Urinary bladder (tissue), 3 donors: ENCODE measurements at regions not wholly inside any gene's neighbourhood (a gene's known extent, or its start where the extent isn't known, plus 50 kb on each side); places are given as distances from the start of the nearest gene placed in this dataset.
"Not testable (repeated sequence)": the region's sequence is repeated elsewhere in the genome, so short reads cannot be mapped to it uniquely, and the experiment has no call there.

ENCODE experiments used
- DNase-seq: peaks from one replicate; pipeline ENCODE4 v3.0.0-alpha.2; 2015; ENCODE audit errors: extremely low spot score
- H3K27ac ChIP-seq: one replicate; pipeline ENCODE4 v1.5.1; 2013; ENCODE audit warnings: low read depth, mild to moderate bottlenecking, moderate library complexity
- H3K36me3 ChIP-seq: one replicate; pipeline ENCODE4 v1.6.1; 2013; ENCODE audit warnings: mild to moderate bottlenecking, moderate library complexity; ENCODE audit not compliant: insufficient read depth
- H3K4me1 ChIP-seq: one replicate; pipeline ENCODE4 v1.6.1; 2013; ENCODE audit warnings: mild to moderate bottlenecking, moderate library complexity; ENCODE audit not compliant: insufficient read depth
- H3K4me3 ChIP-seq: one replicate; pipeline ENCODE4 v1.5.1; 2013; ENCODE audit warnings: low read depth, low read length
- WGBS: extraction: QIAGEN DNeasy Blood & Tissue Kit; methylation state at CpG from one replicate; pipeline ENCODE4 v1.1.7; 2013; 5-methylcytosine and 5-hydroxymethylcytosine counted together
- donor health status: healthy with polysubstance abuse.
- donor health status: healthy.

DNA sequence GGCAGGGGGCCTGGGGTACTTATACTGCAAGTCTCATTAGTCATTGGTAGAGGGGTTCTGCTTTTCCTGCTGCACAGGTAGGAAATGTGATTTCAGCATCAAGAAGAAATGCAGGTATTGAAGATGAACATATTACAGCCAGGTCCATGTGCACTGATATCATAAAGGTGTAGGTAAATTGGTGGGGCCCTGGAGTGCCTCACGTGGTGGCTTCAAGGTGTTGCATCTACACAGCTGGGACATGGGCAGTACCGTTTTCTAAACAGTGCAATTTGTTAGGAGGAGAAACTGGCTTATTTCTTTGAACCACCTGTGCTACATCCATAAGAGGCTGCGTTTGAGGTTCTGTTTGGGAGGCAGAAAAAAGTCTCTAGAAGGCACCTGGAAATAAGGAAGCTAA is 618.1 kb upstream of the RBFOX1 start:
- no peak overlapping the region for H3K4me3 ChIP-seq
- H3K4me1 ChIP-seq: no peaks in the 10 kb centered on the region
- no peak for DNase-seq
- H3K27ac ChIP-seq: no peak overlapping the region
- 51% methylated on average over 3 of the region's 3 CpGs for WGBS
- H3K36me3 ChIP-seq: no peaks in the 10 kb centered on the region

DNA sequence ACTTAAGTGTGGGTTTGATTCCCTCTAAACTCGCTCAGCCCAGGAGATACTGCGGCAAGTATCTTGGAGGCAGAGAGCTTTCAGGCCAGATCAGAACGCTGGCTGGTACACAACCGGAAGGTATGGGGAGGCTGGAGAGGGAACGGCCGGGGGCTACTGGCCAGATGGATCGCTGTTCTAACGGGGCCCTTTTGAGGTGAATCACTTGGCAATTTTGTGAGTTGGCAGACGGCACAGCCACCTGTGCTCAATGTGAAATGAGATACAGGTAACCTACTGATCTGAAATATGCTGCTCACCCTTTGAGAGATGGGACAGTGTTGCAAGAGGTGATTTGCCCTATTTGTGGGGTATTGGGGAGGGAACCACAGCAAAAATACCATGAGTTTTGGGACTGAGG is 622.9 kb upstream of the RBFOX1 start:
- no peak for DNase-seq
- Histone ChIP-seq H3K4me1 (no peaks in the 10 kb centered on the region), H3K4me3 (no peak overlapping the region), H3K27ac (no peak overlapping the region), H3K36me3 (no peaks in the 10 kb centered on the region)
- WGBS: 82% methylated on average over 9 of the region's 9 CpGs

DNA sequence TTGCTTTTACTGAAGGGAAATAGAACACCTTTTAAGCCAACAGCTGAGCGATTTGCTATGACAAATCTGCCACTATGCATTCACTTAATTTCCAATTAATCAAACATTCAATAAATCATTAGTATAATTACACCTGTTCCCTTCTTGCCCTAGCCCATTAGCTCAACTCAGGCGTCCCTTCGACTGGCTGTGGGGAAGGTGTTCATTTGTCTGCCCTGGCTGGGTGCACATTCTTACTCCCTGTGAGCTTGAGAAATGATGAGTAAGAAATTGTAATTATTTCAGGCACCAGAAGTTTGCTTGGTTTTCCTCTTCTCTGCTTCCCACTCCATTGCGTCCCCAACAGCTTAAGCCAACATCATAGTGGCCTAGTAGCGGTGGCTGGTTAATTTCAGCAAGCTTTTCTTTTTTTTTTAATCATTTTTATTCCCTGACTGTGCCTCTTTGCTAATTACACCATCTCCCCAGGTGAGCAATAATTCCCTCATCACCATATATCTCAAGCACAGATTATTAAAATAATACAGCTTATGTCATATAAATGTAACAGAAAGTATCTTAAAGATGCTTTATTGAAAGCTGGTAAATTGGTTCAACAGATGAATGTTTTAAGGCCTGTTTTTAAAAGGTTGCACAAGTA is 623.9 kb upstream of the RBFOX1 start:
- 88% methylated on average over 5 of the region's 5 CpGs for WGBS
- Histone ChIP-seq H3K36me3 (no peaks in the 10 kb centered on the region), H3K4me3 (no peak overlapping the region), H3K4me1 (no peaks in the 10 kb centered on the region), H3K27ac (no peak overlapping the region)
- no peak for DNase-seq

DNA sequence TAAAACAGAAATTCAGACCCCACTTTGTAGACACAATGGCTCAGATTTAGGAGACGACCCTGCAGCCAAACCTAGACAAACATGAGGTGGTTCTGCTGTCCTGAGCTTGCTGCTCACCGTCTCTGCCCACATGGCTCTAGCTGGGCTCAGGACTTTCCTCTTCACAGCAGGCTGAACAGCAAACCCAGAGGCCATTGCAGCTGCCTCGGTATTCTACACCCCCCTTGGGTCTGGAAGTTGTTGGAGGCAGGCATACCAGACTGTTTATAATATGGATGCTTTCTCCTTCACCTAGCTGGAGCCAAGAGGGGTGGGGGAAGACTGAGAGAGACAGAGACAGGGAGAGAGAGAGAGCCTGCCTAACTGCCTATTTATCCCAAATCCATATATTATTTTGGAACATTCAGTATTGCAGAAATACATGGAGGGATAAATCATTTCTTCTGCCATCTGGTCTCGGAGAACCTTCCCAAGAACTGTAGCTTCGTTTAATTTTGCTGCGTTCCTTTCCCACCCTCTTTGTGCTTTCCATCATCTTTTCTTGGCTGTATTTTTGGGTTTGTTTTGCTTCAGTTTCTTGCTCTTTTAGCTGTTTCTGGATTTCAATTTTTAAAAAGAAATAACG is 628.2 kb upstream of the RBFOX1 start:
- no peaks in the 10 kb centered on the region for H3K36me3 ChIP-seq
- 55% methylated on average over 7 of the region's 7 CpGs for WGBS
- no peak overlapping the region for H3K27ac ChIP-seq
- H3K4me3 ChIP-seq: no peak overlapping the region
- DNase-seq: no peak
- no peaks in the 10 kb centered on the region for H3K4me1 ChIP-seq

DNA sequence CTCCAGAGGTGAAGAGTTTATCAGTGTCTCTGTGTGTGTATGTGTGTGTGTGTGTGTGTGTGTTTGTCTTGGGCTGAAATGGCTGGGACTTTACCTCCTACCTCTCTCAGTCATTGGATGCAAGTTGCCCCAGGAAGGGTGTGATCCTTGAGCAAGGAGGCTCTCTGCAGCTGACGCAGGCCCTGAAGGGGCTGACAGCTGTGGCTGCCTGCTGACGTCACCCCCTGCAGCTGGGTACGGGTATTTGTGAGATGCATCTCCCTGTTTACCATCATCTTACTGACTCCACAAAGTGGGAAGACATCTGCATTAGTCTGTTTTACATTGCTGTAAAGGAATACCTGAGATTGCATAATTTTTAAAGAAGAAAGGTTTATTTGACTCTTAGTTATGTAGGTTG is 631.5 kb upstream of the RBFOX1 start:
- no peak overlapping the region for H3K4me3 ChIP-seq
- no peak for DNase-seq
- H3K27ac ChIP-seq: no peak overlapping the region
- H3K36me3 ChIP-seq: no peaks in the 10 kb centered on the region
- 37% methylated on average over 3 of the region's 3 CpGs for WGBS
- H3K4me1 ChIP-seq: no peaks in the 10 kb centered on the region

DNA sequence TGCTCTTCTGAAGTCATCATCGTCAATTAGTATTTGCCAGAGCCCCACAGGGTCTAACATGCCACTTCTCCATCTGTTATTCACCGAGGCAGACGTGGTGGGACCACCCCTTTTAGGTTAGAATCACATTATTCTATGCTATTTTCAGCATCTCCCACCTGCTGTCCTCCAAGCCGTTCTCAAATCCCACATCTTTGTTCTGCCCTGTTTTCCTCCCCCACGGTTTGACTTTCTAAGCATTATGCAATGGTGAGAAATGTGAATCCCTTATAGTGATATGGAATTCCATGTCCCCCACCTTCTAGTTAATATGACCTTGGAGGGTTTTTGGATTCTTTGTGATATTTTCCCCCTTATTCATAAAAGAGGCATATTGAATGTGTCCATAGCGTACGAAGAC is 634.1 kb upstream of the RBFOX1 start:
- Histone ChIP-seq H3K4me3 (no peak overlapping the region), H3K27ac (no peak overlapping the region), H3K36me3 (no peaks in the 10 kb centered on the region), H3K4me1 (no peaks in the 10 kb centered on the region)
- 82% methylated on average over 7 of the region's 7 CpGs for WGBS
- no peak for DNase-seq

DNA sequence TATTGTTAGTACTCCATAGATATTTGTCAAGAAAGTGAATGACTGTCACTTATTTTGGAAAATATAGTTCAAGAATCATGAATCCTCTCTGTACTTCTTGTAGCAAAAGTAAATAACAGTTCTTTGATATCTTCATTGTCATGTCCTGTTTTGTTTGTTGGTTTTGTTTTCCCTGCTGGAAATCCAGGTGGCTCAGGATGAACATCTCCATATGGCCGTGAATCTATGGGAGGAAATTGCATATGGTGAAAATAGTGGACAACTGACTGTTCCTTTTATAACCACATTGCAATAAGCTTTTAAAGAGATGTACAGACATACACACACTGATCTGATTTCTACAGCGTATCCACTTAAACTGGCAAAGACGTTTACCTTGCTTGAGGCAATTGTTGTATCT is 637.0 kb upstream of the RBFOX1 start:
- Histone ChIP-seq H3K4me1 (no peaks in the 10 kb centered on the region), H3K27ac (no peak overlapping the region), H3K4me3 (no peak overlapping the region), H3K36me3 (no peaks in the 10 kb centered on the region)
- no peak for DNase-seq
- WGBS: 83% methylated on average over 3 of the region's 3 CpGs

DNA sequence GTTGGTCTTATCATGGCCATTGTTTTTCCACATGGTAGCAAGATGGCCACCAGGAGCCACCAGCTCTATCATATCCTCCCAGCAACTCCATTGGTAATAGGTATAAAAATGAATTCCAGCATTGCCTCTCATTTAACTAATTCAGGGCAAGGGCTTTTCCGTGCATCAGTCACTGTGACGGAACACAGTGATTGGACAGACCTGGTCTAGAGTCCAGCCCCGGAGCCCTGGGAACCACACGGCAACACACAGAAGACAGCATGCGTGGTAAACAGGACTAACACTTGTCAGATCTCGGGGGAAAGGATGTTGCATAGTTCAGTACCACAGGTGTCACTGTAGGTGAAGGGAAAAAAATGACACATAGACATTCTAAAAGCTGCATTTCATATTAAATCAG is 638.0 kb upstream of the RBFOX1 start:
- no peaks in the 10 kb centered on the region for H3K4me1 ChIP-seq
- H3K4me3 ChIP-seq: no peak overlapping the region
- no peak for DNase-seq
- no peaks in the 10 kb centered on the region for H3K36me3 ChIP-seq
- no peak overlapping the region for H3K27ac ChIP-seq
- WGBS: 75% methylated on average over 6 of the region's 6 CpGs

DNA sequence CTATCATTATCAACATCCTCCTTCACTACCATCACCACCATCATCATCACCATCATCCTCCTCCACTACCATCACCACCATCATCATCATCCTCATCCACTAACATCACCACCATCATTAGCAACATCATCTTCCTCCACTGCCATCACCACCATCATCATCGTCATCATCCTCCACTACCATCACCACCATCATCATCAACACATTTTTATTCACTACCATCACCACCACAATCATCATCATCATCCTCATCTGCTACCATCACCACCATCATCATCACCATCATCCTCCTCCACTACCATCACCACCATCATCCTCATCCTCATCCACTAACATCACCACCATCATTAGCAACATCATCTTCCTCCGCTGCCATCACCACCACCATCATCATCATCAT is 639.2 kb upstream of the RBFOX1 start:
- 93% methylated on average over 2 of the region's 2 CpGs for WGBS
- not testable (repeated sequence) for H3K36me3 ChIP-seq, H3K4me3 ChIP-seq, H3K4me1 ChIP-seq, H3K27ac ChIP-seq, DNase-seq

DNA sequence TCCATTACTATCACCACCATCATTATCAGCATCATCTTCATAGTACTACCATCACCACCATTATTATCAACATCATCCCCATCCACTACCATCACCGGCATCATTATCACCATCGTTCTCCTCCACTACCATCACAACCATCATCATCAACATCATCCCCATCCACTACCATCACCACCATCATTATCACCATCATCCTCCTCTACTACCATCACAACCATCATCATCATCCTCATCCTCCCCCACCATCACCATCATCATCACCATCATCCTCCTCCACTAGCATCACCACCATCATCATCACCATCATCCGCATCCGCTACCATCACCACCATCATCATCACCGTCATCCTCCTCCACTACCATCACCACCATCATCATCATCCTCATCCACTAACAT is 639.8 kb upstream of the RBFOX1 start:
- Histone ChIP-seq H3K36me3 (no peaks in the 10 kb centered on the region), H3K27ac (no peak overlapping the region), H3K4me3 (no peak overlapping the region), H3K4me1 (no peaks in the 10 kb centered on the region)
- WGBS: 98% methylated on average over 5 of the region's 5 CpGs
- DNase-seq: no peak

DNA sequence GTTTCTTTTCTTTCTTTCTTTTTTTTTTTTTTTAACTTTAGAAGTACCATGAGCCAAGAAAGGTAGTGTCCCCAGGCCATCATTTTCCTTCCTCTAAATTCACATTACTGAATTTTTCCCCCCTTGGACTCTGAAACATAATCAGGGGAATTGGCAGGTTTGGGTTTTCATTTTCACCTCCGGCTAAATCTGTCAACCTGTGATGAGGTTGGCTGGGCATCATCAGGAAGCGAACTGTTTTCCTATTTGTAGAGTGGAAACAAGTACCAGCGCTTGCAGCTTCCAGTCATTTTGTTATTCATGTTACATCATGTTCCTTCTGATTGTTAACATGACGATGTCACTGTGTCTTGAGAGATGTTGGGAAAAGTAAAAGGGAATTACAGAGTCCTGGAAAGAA is 641.9 kb upstream of the RBFOX1 start:
- 89% methylated on average over 4 of the region's 4 CpGs for WGBS
- H3K36me3 ChIP-seq: no peaks in the 10 kb centered on the region
- no peak for DNase-seq
- no peak overlapping the region for H3K27ac ChIP-seq
- H3K4me3 ChIP-seq: no peak overlapping the region
- no peaks in the 10 kb centered on the region for H3K4me1 ChIP-seq

DNA sequence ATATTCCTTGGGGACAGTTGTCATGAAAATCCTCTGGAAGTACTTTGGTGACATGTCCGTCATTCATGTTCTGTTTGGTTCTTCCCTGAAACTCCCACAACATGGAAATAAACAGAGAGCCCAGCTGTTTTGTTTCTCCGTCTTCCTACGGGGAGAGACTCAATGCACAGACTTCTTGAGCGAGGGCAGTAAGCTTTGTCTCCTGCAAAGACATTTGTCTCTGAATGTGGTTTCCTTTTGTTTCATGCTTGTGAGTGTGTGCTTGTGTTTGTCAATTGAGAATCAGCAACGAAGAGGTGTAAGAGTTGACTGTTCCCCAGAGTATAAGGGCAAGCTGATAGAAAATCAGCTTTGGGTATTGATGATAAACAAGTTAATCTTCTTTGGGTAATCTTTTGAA is 643.0 kb upstream of the RBFOX1 start:
- 19% methylated on average over 5 of the region's 5 CpGs for WGBS
- no peak for DNase-seq
- H3K27ac ChIP-seq: no peak overlapping the region
- no peaks in the 10 kb centered on the region for H3K4me1 ChIP-seq
- H3K36me3 ChIP-seq: no peaks in the 10 kb centered on the region
- H3K4me3 ChIP-seq: no peak overlapping the region

DNA sequence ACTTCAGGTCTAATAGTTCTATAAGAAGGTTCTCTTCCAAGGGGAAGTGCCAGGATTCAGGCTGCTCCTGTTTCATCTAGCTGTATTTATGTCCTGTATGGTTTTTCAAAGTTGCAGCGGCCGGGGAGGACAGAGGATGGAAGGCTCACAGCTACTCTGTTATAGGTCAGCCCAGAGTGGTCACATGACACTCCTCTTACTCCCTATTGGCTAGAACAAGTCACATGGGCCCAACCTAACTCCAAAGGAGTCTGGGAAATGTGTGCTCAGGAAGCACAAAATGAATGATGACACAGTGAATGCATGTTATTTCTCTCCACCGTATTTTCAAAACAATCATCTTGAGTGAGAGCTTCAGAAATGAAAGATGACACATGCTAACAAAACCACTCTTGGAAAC is 645.1 kb upstream of the RBFOX1 start:
- no peak for DNase-seq
- Histone ChIP-seq H3K4me3 (no peak overlapping the region), H3K4me1 (no peaks in the 10 kb centered on the region), H3K36me3 (no peaks in the 10 kb centered on the region), H3K27ac (no peak overlapping the region)
- WGBS: 92% methylated on average over 3 of the region's 3 CpGs

DNA sequence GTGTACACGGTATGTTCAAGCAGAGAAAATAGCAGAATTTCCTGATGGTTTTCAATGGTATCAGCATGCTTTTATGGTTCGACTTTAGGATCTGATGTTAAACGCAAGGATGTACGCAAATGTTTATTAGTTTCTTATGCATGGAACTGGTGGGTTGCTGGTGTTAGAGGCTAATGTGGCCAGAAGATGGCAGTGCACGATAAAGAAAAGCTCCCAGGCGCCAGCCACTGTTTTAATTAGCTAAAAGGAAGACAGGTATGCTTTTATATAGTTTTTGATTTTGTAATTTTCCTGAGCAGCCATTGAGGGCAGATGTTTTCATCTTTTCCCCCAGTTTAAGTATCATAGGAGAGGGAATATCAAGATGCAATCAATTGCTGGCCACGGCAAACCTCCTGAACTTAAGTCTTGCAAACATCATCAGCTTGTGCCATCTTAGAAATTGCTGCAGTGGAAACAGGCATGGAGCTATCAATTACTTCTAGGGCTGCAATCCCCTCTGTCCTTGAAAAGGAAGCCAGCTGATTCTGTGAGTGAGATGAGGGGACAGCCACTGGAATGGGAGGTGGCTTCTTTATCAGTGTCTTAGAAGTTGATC is 648.5 kb upstream of the RBFOX1 start:
- WGBS: 15% methylated on average over 7 of the region's 7 CpGs
- Histone ChIP-seq H3K4me1 (no peaks in the 10 kb centered on the region), H3K4me3 (no peak overlapping the region), H3K36me3 (no peaks in the 10 kb centered on the region), H3K27ac (no peak overlapping the region)
- DNase-seq: no peak
